NCI-H2107 treated with DMSO at 0.1 percent for 48 hours (cell line): ENCODE measurements at regions not wholly inside any gene's neighbourhood (a gene's known extent, or its start where the extent isn't known, plus 50 kb on each side); places are given as distances from the start of the nearest gene placed in this dataset.

Experiments
- DNase-seq: peaks from one replicate; lab custom pipeline; 2025; ENCODE audit not compliant: unreplicated experiment; lab: John Stamatoyannopoulos, UW

GRCh38 chr7:50962962-50963374, 180.3 kb upstream of the GRB10 start:
- DNase-seq: peak; percentile 93

- DNase-seq: peak; percentile 19
Measured at GRCh38 chr7:50962281-50962883, 179.7 kb upstream of the GRB10 start.

- DNase-seq: no peak
Measured at GRCh38 chr7:50960621-50961310, 178.1 kb upstream of the GRB10 start.

GRCh38 chr7:50959991-50960390, 177.3 kb upstream of the GRB10 start:
- DNase-seq: no peak

- no peak for DNase-seq
Measured at GRCh38 chr7:50959560-50959959, 176.9 kb upstream of the GRB10 start.

GRCh38 chr7:50957855-50958254, 175.2 kb upstream of the GRB10 start:
- no peak for DNase-seq

- no peak for DNase-seq
Measured at GRCh38 chr7:50957431-50957830, 174.7 kb upstream of the GRB10 start.

- DNase-seq: peak; percentile 90
Measured at GRCh38 chr7:50956522-50957155, 173.9 kb upstream of the GRB10 start.

GRCh38 chr7:50954716-50955115, 172.0 kb upstream of the GRB10 start:
- no peak for DNase-seq

- DNase-seq: no peak
Measured at GRCh38 chr7:50954245-50954644, 171.5 kb upstream of the GRB10 start.

GRCh38 chr7:50953820-50954219, 171.1 kb upstream of the GRB10 start:
- DNase-seq: no peak

- no peak for DNase-seq
Measured at GRCh38 chr7:50953303-50953702, 170.6 kb upstream of the GRB10 start.

GRCh38 chr7:50952544-50952943, 169.8 kb upstream of the GRB10 start:
- DNase-seq: no peak

GRCh38 chr7:50952120-50952519, 169.4 kb upstream of the GRB10 start:
- DNase-seq: no peak

- DNase-seq: no peak
Measured at GRCh38 chr7:50943482-50943881, 160.8 kb upstream of the GRB10 start.

GRCh38 chr7:50941525-50941924, 158.8 kb upstream of the GRB10 start:
- DNase-seq: no peak

GRCh38 chr7:50940621-50941020, 157.9 kb upstream of the GRB10 start:
- DNase-seq: no peak

- DNase-seq: peak; percentile 94
Measured at GRCh38 chr7:50939021-50939420, 156.3 kb upstream of the GRB10 start.

- DNase-seq: no peak
Measured at GRCh38 chr7:50937727-50938126, 155.0 kb upstream of the GRB10 start.

- no peak for DNase-seq
Measured at GRCh38 chr7:50926049-50926448, 143.4 kb upstream of the GRB10 start.

GRCh38 chr7:50923476-50923875, 140.8 kb upstream of the GRB10 start:
- DNase-seq: no peak

- no peak for DNase-seq
Measured at GRCh38 chr7:50921114-50921813, 138.6 kb upstream of the GRB10 start.
